Gastroesophageal sphincter (tissue), 4 donors: ENCODE measurements at regions not wholly inside any gene's neighbourhood (a gene's known extent, or its start where the extent isn't known, plus 50 kb on each side); places are given as distances from the start of the nearest gene placed in this dataset.
"Not testable (repeated sequence)": the region's sequence is repeated elsewhere in the genome, so short reads cannot be mapped to it uniquely, and the experiment has no call there.

Source experiments
- ATAC-seq: fragments of 150-250 bp; one replicate; pipeline ENCODE4 v1.9.1; 2016; ENCODE audit warnings: mild to moderate bottlenecking, moderate library complexity
- H3K27ac ChIP-seq, 4 donors: fragments of 200-600 bp; sonication (generic) in 3 of 4; 1 replicate in 3 of 4; 2 replicates in 1 of 4; pipeline ENCODE4 v1.5.1; 2016 to 2019
- H3K27me3 ChIP-seq: fragments of 200-600 bp; sonication (generic); one replicate; pipeline ENCODE4 v1.5.1; 2019
- H3K36me3 ChIP-seq, 2 donors: fragments of 200-600 bp; sonication (generic); one replicate each; pipeline ENCODE4 v1.5.1; 2019; ENCODE audit warnings: control low read depth in 1 of 2
- H3K4me1 ChIP-seq, 3 donors: fragments of 200-600 bp; sonication (generic); 1 replicate in 2 of 3; 2 replicates in 1 of 3; pipeline ENCODE4 v1.5.1; 2016 to 2019; ENCODE audit warnings: control low read depth in 2 of 3
- H3K4me3 ChIP-seq, 2 donors: fragments of 200-600 bp; sonication (generic); one replicate each; pipeline ENCODE4 v1.5.1; 2019; ENCODE audit warnings: mild to moderate bottlenecking in 1 of 2, moderate library complexity in 1 of 2
- H3K9me3 ChIP-seq, 3 donors: fragments of 200-600 bp; sonication (generic); one replicate each; pipeline ENCODE4 v1.5.1; 2017 to 2019; ENCODE audit warnings: control low read depth in 2 of 3
- WGBS, 2 donors: methylation state at CpG; one replicate each; pipeline ENCODE4 v1.1.5; 2018; ENCODE audit warnings: low coverage in 1 of 2; 5-methylcytosine and 5-hydroxymethylcytosine counted together

GRCh38 chr15:22179043-22179442, 98.7 kb downstream of the OR4M2 start:
- no CpG with 5 or more reads among the region's 3 CpGs for WGBS, 2 donors
- H3K27ac ChIP-seq, H3K4me1 ChIP-seq, H3K4me3 ChIP-seq, H3K27me3 ChIP-seq, ATAC-seq, H3K36me3 ChIP-seq, H3K9me3 ChIP-seq: not testable (repeated sequence)

DNA sequence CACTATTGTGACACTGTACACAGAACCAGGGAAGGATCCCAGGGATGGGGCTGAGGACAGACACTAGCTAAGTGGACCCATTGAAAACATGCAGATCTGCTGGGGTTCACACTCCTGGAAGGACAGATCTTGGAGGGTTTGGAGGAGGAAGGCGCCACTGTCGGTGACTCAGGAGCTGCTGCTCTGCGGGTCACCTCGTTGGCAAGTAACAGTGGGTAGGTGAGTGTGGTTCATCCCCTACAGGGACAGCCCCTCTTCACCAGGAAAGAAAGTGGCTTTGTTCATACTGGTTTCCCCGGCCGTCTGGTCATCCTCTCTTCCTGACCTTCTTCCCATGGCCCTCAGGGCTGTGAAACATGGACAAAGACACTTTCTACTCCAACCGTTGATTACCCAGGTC, 100.3 kb downstream of the OR4M2 start:
- H3K4me1 ChIP-seq, H3K4me3 ChIP-seq, H3K27ac ChIP-seq, H3K9me3 ChIP-seq, ATAC-seq, H3K27me3 ChIP-seq, H3K36me3 ChIP-seq: not testable (repeated sequence)
- no CpG with 5 or more reads among the region's 7 CpGs for WGBS, 2 donors

GRCh38 chr15:22184678-22185077, 104.4 kb downstream of the OR4M2 start:
- no CpG with 5 or more reads among the region's 15 CpGs for WGBS, 2 donors

GRCh38 chr15:22186846-22187532, 106.7 kb downstream of the OR4M2 start:
- H3K9me3 ChIP-seq, H3K27me3 ChIP-seq, H3K4me1 ChIP-seq, ATAC-seq, H3K27ac ChIP-seq, H3K4me3 ChIP-seq, H3K36me3 ChIP-seq: not testable (repeated sequence)
- WGBS, 2 donors = no CpG with 5 or more reads among the region's 9 CpGs

More at GRCh38 chr15:22184678-22185077, 104.4 kb downstream of the OR4M2 start:
- not testable (repeated sequence) for H3K4me1 ChIP-seq, H3K4me3 ChIP-seq, H3K36me3 ChIP-seq, ATAC-seq, H3K9me3 ChIP-seq, H3K27ac ChIP-seq, H3K27me3 ChIP-seq

DNA sequence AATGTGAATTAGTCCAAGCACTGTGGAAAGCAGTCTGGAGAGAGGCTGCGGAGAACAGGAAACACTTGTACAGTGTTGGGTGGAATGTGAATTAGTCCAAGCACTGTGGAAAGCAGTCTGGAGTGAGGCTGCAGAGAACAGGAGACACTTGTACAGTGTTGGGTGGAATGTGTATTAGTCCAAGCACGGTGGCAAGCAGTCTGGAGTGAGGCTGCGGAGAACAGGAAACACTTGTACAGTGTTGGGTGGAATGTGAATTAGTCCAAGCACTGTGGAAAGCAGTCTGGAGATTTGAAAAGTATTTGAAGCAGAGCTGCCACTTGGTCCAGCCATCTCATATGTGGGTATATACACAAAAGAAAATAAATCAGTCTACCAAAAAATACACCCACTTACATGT, 111.5 kb downstream of the OR4M2 start:
- not testable (repeated sequence) for H3K4me3 ChIP-seq, H3K9me3 ChIP-seq, H3K36me3 ChIP-seq, H3K4me1 ChIP-seq, H3K27ac ChIP-seq, H3K27me3 ChIP-seq, ATAC-seq
- WGBS, 2 donors = no CpG with 5 or more reads among the region's 3 CpGs

DNA sequence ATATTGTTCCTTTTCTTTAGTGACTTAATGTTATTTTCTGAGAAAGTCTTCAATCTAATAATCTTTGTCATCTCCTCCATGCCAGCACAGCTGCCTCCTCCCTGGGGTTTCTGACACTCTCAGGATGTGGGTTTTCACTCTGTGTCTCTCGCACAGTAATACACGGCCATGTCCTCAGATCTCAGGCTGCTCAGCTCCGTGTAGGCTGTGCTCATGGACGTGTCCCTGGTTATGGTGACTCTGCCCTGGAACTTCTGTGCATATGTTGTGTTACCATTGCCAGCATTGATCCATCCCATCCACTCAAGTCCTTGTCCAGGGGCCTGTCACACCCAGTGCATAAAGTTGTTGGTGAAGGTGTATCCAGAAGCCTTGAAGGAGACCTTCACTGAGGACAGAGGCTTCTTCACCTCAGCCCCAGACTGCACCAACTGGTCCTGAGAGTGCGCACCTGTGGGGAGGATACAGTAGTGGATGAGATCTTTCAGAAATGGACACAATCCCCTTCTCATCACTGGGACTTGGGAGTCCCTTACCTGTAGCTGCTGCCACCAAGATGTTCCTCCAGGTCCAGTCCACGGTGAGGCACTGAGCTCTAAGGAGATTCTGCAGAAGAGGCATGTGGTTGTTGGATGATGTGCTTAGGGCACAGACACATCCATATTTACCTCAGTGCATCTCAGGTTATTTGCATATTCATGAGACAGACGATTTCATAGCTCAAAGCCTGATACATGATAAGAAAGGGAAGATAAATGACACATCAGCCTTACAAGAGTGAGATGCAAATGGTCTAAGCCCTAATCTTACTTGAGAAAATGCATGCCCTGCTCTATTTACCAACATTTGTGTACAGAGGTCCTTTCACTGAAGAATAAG, 114.7 kb downstream of the OR4M2 start:
- not testable (repeated sequence) for H3K27ac ChIP-seq, H3K4me1 ChIP-seq, H3K4me3 ChIP-seq, H3K9me3 ChIP-seq, ATAC-seq, H3K27me3 ChIP-seq, H3K36me3 ChIP-seq
- WGBS, 2 donors = no CpG with 5 or more reads among the region's 7 CpGs

DNA sequence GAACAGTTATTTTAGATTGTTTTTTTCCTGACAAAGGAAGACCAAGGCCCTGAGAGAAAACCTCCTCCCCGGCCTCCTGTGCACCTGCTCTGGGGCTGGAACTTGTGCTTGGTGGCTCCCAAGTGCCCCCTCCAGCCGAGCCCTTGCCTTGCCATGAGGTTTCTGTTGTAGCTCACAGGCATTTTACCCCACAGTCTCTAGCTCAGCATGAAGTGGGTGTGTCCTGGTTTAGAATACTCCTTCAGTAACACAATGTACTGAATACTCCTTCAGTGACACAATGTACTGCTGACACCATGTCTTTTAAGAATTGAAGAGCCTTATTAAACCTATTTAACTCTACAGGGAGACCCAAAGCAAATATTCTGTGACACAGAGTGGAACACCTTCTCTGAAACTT, 116.1 kb downstream of the OR4M2 start:
- not testable (repeated sequence) for H3K27ac ChIP-seq, H3K4me1 ChIP-seq, ATAC-seq, H3K27me3 ChIP-seq, H3K9me3 ChIP-seq, H3K4me3 ChIP-seq, H3K36me3 ChIP-seq
- WGBS, 2 donors = no CpG with 5 or more reads among the region's 2 CpGs

DNA sequence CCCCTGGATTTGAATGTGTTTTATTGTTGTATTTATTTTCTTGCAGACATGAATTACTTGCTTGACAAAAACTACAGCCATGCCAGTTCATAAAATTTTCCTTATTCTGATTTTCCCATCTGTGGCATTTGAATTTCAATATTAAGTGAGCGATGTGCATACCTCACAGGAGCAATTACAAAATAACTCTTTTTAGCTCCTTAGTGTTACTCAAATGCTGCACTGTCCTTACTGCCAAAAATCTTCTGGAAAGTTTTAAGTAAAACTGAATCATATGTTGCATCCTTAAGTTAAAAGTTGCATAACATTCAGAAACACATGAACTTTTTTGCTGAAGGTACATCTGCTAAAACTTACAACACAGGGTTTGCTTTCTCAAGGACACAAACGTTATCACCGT, 120.1 kb downstream of the OR4M2 start:
- H3K9me3 ChIP-seq, H3K27ac ChIP-seq, ATAC-seq, H3K4me1 ChIP-seq, H3K36me3 ChIP-seq, H3K4me3 ChIP-seq, H3K27me3 ChIP-seq: not testable (repeated sequence)
- WGBS, 2 donors = no CpG with 5 or more reads among the region's 3 CpGs

GRCh38 chr15:22201993-22202659, 121.8 kb downstream of the OR4M2 start:
- not testable (repeated sequence) for H3K27me3 ChIP-seq, H3K36me3 ChIP-seq, H3K27ac ChIP-seq, H3K4me1 ChIP-seq, H3K9me3 ChIP-seq, H3K4me3 ChIP-seq, ATAC-seq
- WGBS, 2 donors = no CpG with 5 or more reads among the region's 3 CpGs

DNA sequence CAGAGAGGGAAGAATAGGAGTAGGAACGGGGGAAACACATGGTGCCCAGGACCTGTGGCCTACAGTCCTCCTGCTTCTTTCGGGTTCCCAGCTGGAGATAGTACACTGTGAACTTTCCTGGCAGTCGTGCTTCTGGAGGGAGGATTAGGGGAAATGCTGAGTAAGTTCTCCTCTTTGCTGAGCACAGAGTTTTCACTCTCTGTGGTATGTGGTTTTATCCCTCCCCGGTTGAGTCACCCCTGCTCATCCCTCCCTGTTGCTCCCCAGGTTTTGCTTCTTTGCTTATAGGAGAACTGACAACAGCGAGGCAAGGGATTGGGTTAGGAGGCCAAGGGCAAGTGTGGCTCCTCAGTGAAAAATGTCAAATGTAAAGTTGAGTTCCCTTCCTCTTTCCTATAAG, 122.9 kb downstream of the OR4M2 start:
- H3K9me3 ChIP-seq, H3K27me3 ChIP-seq, H3K27ac ChIP-seq, H3K4me3 ChIP-seq, H3K4me1 ChIP-seq, H3K36me3 ChIP-seq: not testable (repeated sequence)
- WGBS, 2 donors = no CpG with 5 or more reads among the region's 5 CpGs
- peak; percentile 31 for ATAC-seq

DNA sequence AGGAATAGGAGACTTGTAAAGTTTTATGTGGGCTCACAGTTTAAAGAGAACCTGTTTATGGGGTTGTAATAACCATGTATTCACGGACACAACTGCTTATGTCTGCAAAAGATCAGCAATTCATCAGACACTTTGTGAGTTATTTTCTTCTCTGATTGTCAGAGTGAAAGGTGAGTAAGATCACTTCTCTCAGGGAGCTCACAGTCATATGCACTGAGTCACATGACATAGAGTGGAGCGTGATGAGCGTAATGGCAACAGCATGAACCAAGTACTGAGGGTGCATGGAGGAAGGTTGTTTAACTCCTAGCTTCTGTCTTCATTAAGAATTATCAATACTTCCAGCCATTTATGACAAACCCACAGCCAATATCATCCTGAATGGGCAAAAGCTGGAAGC, 128.8 kb downstream of the OR4M2 start:
- WGBS, 2 donors = no CpG with 5 or more reads among the region's 3 CpGs

DNA sequence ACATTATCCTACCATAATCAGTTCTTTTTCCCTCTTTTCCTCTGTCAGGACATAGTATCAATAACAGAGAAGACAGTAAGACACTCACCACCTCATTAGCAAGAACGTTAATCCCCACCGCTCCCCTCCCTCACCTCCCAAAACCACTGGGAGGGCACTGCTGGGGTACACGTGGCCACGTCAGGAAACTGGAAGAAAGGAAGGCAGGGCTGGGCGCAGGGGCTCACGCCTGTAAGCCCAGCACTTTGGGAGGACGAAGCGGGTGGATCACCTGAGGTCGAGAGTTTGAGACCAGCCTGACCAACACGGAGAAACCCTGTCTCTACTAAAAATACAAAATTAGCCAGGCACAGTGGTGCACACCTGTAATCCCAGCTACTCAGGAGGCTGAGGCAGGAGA, 142.3 kb downstream of the OR4M2 start:
- not testable (repeated sequence) for H3K36me3 ChIP-seq, H3K4me3 ChIP-seq, H3K9me3 ChIP-seq, H3K4me1 ChIP-seq, H3K27ac ChIP-seq, H3K27me3 ChIP-seq, ATAC-seq
- 87% methylated on average over 3 of the region's 10 CpGs; no CpG with 5 or more reads in 1 of the 2 donors for WGBS, 2 donors

More for the DNA sequence above, 128.8 kb downstream of the OR4M2 start:
- not testable (repeated sequence) for ATAC-seq, H3K4me1 ChIP-seq, H3K27me3 ChIP-seq, H3K27ac ChIP-seq, H3K4me3 ChIP-seq, H3K36me3 ChIP-seq, H3K9me3 ChIP-seq
